ENCODE measurements at regions not wholly inside any gene's neighbourhood (a gene's known extent, or its start where the extent isn't known, plus 50 kb on each side); places are given as distances from the start of the nearest gene placed in this dataset.

- TF ChIP-seq EZH2 (IDR thresholded peaks at IDR 0.05; ENCODE audit: borderline replicate concordance, low read length) (no peak), CTCF (conservative IDR thresholded peaks at IDR 0.05 in 1 of 2, IDR thresholded peaks at IDR 0.05 in 1 of 2; ENCODE audit: extremely low read depth in 1 of 2, insufficient read depth in 1 of 2, low read depth in 1 of 2, low read length in 2 of 2) (no peak)
Measured at GRCh38 chr16:65601781-65602180, 479.9 kb upstream of the CDH11 start.
